H9 (cell line): ENCODE measurements at regions not wholly inside any gene's neighbourhood (a gene's known extent, or its start where the extent isn't known, plus 50 kb on each side); places are given as distances from the start of the nearest gene placed in this dataset.

Experiments
- DNase-seq: peaks from one replicate; pipeline ENCODE4 v3.0.0-alpha.2; 2017
- H2AFZ ChIP-seq: one replicate; pipeline ENCODE4 v1.6.1; 2013; ENCODE audit warnings: mild to moderate bottlenecking, low read length, control low read depth, moderate library complexity
- H2AK5ac ChIP-seq: 2 replicates; pipeline ENCODE4 v1.6.1; 2013; ENCODE audit warnings: low read length, control low read depth, mixed read lengths; ENCODE audit not compliant: insufficient read length
- H2BK120ac ChIP-seq: one replicate; pipeline ENCODE4 v1.6.1; 2013; ENCODE audit warnings: low read depth, mild to moderate bottlenecking, low read length, control low read depth, inconsistent platforms; ENCODE audit not compliant: poor library complexity, severe bottlenecking
- H2BK12ac ChIP-seq: 2 replicates; pipeline ENCODE4 v1.6.1; 2013; ENCODE audit warnings: low read length, control low read depth, mixed read lengths, low read depth; ENCODE audit not compliant: insufficient read length
- H2BK15ac ChIP-seq: 2 replicates; pipeline ENCODE4 v1.6.1; 2013; ENCODE audit warnings: low read depth, low read length, control low read depth
- H2BK20ac ChIP-seq: one replicate; pipeline ENCODE4 v1.6.1; 2013; ENCODE audit warnings: low read depth, mild to moderate bottlenecking, low read length, control low read depth, inconsistent platforms; ENCODE audit not compliant: poor library complexity, severe bottlenecking
- H2BK5ac ChIP-seq: 2 replicates; pipeline ENCODE4 v1.6.1; 2013; ENCODE audit warnings: low read length, control low read depth, mixed read lengths; ENCODE audit not compliant: insufficient read length
- H3K14ac ChIP-seq: 2 replicates; pipeline ENCODE4 v1.6.1; 2013; ENCODE audit warnings: low read length, control low read depth; ENCODE audit not compliant: insufficient read depth
- H3K18ac ChIP-seq: 2 replicates; pipeline ENCODE4 v1.6.1; 2013; ENCODE audit warnings: low read depth, mild to moderate bottlenecking, mixed read lengths, low read length, control low read depth; ENCODE audit not compliant: insufficient read length
- H3K23ac ChIP-seq: 2 replicates; pipeline ENCODE4 v1.6.1; 2013; ENCODE audit warnings: low read length, control low read depth, mixed read lengths, low read depth; ENCODE audit not compliant: insufficient read length
- H3K23me2 ChIP-seq: 2 replicates; pipeline ENCODE4 v1.6.1; 2013; ENCODE audit warnings: low read depth, mild to moderate bottlenecking, mixed read lengths, low read length, control low read depth; ENCODE audit not compliant: insufficient read length, poor library complexity, severe bottlenecking
- H3K27ac ChIP-seq: 2 replicates; pipeline ENCODE4 v1.5.1; 2013; ENCODE audit warnings: low read length, control low read depth, mixed read lengths, low read depth; ENCODE audit not compliant: insufficient read length
- H3K27me3 ChIP-seq: 2 replicates; pipeline ENCODE4 v1.6.1; 2013; ENCODE audit warnings: low read length, control low read depth, inconsistent platforms; ENCODE audit not compliant: insufficient read depth
- H3K4ac ChIP-seq: 2 replicates; pipeline ENCODE4 v1.6.1; 2013; ENCODE audit warnings: low read depth, mild to moderate bottlenecking, control low read depth, inconsistent platforms, low read length, moderate library complexity
- H3K4me1 ChIP-seq: 2 replicates; pipeline ENCODE4 v1.6.1; 2013; ENCODE audit warnings: low read length, control low read depth, inconsistent platforms; ENCODE audit not compliant: insufficient read depth
- H3K4me2 ChIP-seq: 2 replicates; pipeline ENCODE4 v1.6.1; 2013; ENCODE audit warnings: low read length, control low read depth, mixed read lengths; ENCODE audit not compliant: insufficient read length, insufficient read depth
- H3K56ac ChIP-seq: 2 replicates; pipeline ENCODE4 v1.6.1; 2013; ENCODE audit warnings: low read depth, mild to moderate bottlenecking, mixed read lengths, low read length, control low read depth; ENCODE audit not compliant: insufficient read length
- H3K79me1 ChIP-seq: 2 replicates; pipeline ENCODE4 v1.6.1; 2013; ENCODE audit warnings: low read depth, mild to moderate bottlenecking, moderate library complexity, low read length, control low read depth, inconsistent platforms; ENCODE audit not compliant: insufficient read depth, poor library complexity, severe bottlenecking
- H3K79me2 ChIP-seq: 2 replicates; pipeline ENCODE4 v1.6.1; 2013; ENCODE audit warnings: low read length, control low read depth, inconsistent platforms; ENCODE audit not compliant: insufficient read depth
- H3K9ac ChIP-seq: 2 replicates; pipeline ENCODE4 v1.6.1; 2013; ENCODE audit warnings: low read length, control low read depth, mixed read lengths; ENCODE audit not compliant: insufficient read length; ENCODE audit errors: extremely low read depth
- H3K9me3 ChIP-seq: one replicate; pipeline ENCODE4 v1.6.1; 2013; ENCODE audit warnings: low read depth, low read length, inconsistent platforms; ENCODE audit not compliant: control insufficient read depth
- H3T11ph ChIP-seq: one replicate; pipeline ENCODE4 v1.6.1; 2013; ENCODE audit warnings: mild to moderate bottlenecking, low read length, control low read depth, inconsistent platforms
- H4K20me1 ChIP-seq: one replicate; pipeline ENCODE4 v1.6.1; 2013; ENCODE audit not compliant: control insufficient read depth, insufficient read length, insufficient read depth
- H4K5ac ChIP-seq: 2 replicates; pipeline ENCODE4 v1.6.1; 2013; ENCODE audit warnings: low read depth, mild to moderate bottlenecking, mixed read lengths, low read length, control low read depth; ENCODE audit not compliant: insufficient read length
- H4K8ac ChIP-seq: replicated peaks from 2 replicates; pipeline ENCODE4 v1.6.1; 2013; ENCODE audit warnings: low read length, control low read depth, mixed read lengths, low read depth; ENCODE audit not compliant: insufficient read length
- H4K91ac ChIP-seq: 2 replicates; pipeline ENCODE4 v1.6.1; 2013; ENCODE audit warnings: low read depth, mild to moderate bottlenecking, moderate library complexity, mixed read lengths, low read length, control low read depth; ENCODE audit not compliant: insufficient read length
- H3K27ac Mint-ChIP-seq, 3 experiments: 2 replicates in 2 of 3; 3 replicates in 1 of 3; pipeline ENCODE4 v1.8.0; 2020 to 2021; ENCODE audit warnings: mixed read lengths in 3 of 3, mild to moderate bottlenecking in 1 of 3, moderate library complexity in 1 of 3
- H3K27me3 Mint-ChIP-seq: 2 replicates; pipeline ENCODE4 v1.8.0; 2021; ENCODE audit warnings: low read depth, mild to moderate bottlenecking, moderate library complexity, mixed read lengths
- H3K36me3 Mint-ChIP-seq, 3 experiments: 2 replicates in 2 of 3; 3 replicates in 1 of 3; pipeline ENCODE4 v1.8.0; 2020 to 2021; ENCODE audit warnings: low read depth in 3 of 3, mixed read lengths in 3 of 3; ENCODE audit not compliant: insufficient read depth in 1 of 3
- H3K4me1 Mint-ChIP-seq, 2 experiments: 2 replicates each; pipeline ENCODE4 v1.8.0; 2020; ENCODE audit warnings: mixed read lengths in 2 of 2
- H3K4me3 Mint-ChIP-seq, 2 experiments: 2 replicates in 1 of 2; 3 replicates in 1 of 2; pipeline ENCODE4 v1.8.0; 2020 to 2021; ENCODE audit warnings: mild to moderate bottlenecking in 2 of 2, mixed read lengths in 2 of 2, moderate library complexity in 1 of 2
- H3K9me3 Mint-ChIP-seq, 2 experiments: 2 replicates in 1 of 2; 3 replicates in 1 of 2; pipeline ENCODE4 v1.8.0; 2020; ENCODE audit warnings: mild to moderate bottlenecking in 2 of 2, mixed read lengths in 2 of 2, moderate library complexity in 1 of 2
- CTCF ChIP-seq: fragments of 200-600 bp; sonication (generic); conservative IDR thresholded peaks from 3 replicates; pipeline ENCODE4 v1.8.0; 2021; ENCODE audit warnings: antibody characterized with exemption, mild to moderate bottlenecking

DNA sequence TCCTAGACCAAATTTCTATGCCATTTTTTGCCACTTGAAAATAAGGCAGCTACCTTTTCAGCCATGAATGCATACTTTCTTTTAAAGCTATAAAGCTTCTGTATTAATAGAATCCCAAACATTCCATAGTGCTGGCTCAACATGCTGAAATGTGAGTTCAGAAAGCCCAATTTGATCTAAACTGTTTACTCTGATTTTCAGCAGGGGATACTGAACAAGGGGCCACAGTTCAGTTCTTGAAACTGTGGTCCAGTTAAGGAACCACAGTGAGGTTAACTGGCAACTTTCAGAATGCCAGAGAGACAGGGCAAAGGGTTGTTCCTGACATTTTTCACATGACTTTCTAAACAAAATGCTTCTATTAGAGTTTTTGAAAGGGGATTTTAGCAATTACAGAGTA is 85.7 kb upstream of the COL11A1 start:
- no peak overlapping the region for H3K18ac ChIP-seq
- no peak overlapping the region for H2AFZ ChIP-seq
- H3K14ac ChIP-seq, result no peak overlapping the region
- H4K8ac ChIP-seq, result no peak overlapping the region
- H3K79me1 ChIP-seq, result no peaks in the 10 kb centered on the region
- no peaks in the 10 kb centered on the region for H4K20me1 ChIP-seq
- no peak overlapping the region for H3K23ac ChIP-seq
- no peak overlapping the region for H2BK120ac ChIP-seq
- no peaks in the 10 kb centered on the region for H3K4me1 ChIP-seq
- no peak overlapping the region for H2BK12ac ChIP-seq
- H3K23me2 ChIP-seq, result no peaks in the 10 kb centered on the region
- DNase-seq, result no peak
- H3K9me3 Mint-ChIP-seq, result no peaks in the 10 kb centered on the region
- H3K9me3 ChIP-seq, result no peaks in the 10 kb centered on the region
- no peak overlapping the region for H3K4me3 Mint-ChIP-seq
- H4K5ac ChIP-seq, result no peak overlapping the region
- TF ChIP-seq CTCF, result no peak
- no peak overlapping the region for H3K4me2 ChIP-seq
- H2BK15ac ChIP-seq, result no peak overlapping the region
- no peak overlapping the region for H3K56ac ChIP-seq
- no peaks in the 10 kb centered on the region for H3K79me2 ChIP-seq
- no peak overlapping the region for H3K4ac ChIP-seq
- H3K36me3 Mint-ChIP-seq, result no peaks in the 10 kb centered on the region
- no peak overlapping the region for H3K27ac Mint-ChIP-seq
- no peaks in the 10 kb centered on the region for H3K27me3 Mint-ChIP-seq
- H3K27me3 ChIP-seq, result no peaks in the 10 kb centered on the region
- H2AK5ac ChIP-seq, result no peak overlapping the region
- no peaks in the 10 kb centered on the region for H3K4me1 Mint-ChIP-seq
- H3T11ph ChIP-seq, result no peak overlapping the region
- no peak overlapping the region for H2BK20ac ChIP-seq
- H3K9ac ChIP-seq, result no peak overlapping the region
- no peak overlapping the region for H3K27ac ChIP-seq
- no peak overlapping the region for H4K91ac ChIP-seq
- no peak overlapping the region for H2BK5ac ChIP-seq
